GM18520 (cell line): ENCODE measurements at regions not wholly inside any gene's neighbourhood (a gene's known extent, or its start where the extent isn't known, plus 50 kb on each side); places are given as distances from the start of the nearest gene placed in this dataset.

Experiments
- ATAC-seq: cut with Tn5 transposase; IDR thresholded peaks from one replicate; pipeline ENCODE4 v1.9.1; 2021; ENCODE audit not compliant: unreplicated experiment

DNA sequence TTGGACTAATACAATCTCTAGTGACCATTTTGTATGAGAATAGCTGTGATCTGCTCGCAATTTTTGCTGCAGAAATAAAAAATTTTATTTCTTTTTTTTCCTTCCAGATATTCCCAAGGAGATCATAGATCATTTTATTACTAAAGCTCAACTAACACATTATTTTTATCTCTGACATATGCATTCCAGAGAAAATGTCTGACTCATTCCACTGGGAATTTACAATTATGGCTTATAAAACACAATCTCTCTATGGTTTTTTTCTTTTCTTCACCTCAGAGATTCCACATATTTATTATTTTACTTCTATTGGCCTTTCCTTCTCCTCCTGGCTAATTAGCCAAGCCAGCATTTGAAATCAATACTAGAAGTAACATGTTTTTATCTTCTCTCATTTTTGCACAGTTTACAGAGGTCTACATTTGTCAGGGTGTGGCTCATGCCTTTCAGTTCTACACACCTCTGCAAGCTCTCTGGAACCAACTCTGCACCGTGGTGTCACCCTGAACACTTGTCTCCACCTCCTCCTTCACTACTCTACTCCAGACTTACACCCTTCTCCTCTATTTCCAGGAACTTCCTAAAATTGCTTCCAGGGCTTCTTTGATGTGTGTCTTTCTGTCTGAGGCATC lies 59.8 kb upstream of the GPM6A start:
- ATAC-seq, result no peak

DNA sequence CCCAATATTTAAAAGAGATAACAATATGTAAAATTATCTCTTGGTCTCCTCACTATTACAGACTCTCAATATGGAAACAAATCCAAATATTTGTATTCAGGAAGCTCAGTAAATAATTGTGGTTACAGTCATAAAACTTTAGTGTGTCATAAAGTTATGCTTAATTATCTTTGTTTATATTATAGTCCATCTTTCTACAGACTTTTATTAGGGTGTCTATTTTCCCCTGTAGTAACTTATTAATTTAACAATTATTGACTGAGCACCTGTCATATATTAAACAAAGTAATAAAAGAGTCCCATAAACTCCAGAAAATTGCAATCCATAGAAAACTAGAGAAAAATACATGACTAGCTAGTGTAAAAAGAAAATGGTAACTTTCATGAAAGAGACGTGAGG lies 61.6 kb upstream of the GPM6A start:
- no peak for ATAC-seq

- no peak for ATAC-seq
These were observed 62.2 kb upstream of the GPM6A start for GRCh38 chr4:175874306-175874705.

DNA sequence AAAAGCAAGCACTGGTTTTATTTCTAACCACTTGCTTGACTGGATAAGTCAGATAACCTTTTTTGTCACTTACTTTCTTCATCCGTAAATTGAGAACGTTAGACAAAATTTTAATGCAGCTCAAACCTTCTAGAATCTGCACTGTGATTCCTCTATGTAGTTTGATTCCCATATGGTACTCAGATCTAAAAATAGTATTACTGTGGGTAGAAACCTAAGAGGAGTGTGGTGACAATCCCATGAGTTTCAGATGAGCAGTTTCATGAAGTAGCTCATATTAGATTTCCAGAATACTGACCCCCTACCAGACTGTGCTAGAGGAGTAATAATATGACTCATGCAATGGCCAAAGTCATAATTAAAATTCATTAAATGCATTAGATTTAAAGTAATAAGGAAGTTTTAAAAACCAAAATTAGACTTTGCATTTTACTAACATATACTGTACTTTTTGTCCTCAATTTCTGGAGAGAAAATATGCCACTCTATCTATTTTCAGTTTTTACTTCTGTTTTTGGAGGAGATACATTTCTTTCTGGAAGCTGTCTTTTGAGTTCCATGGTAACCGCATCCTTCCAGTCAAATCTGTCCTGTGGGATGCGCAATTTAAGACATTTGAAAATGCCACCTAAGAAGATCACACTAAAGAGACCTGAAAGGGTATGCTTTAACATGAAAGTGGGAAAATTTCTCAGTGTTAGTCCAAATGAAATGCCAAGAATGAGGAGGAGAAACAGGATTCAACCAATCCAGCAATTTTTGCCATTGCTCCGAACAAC lies 64.1 kb upstream of the GPM6A start:
- ATAC-seq, result no peak

- no peak for ATAC-seq
These were observed 70.8 kb upstream of the GPM6A start for GRCh38 chr4:175882891-175883290.

DNA sequence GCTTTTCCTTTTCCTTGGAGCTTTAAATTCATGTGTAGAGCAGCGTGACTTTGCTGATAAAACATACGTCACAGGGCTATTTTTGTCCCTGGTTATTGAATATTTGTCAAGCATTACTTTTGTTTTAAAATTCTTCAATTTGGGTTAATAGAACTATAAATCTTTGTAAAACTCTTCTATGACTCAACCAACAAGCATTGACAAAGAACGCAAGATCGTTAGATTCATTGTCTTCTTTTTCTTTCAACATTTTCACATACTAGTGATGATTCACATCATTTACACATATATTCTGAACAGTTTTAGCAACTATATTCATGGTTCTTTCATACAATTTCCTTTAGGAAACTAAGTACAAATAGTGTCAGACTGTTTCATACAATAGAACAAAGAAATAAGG lies 72.0 kb upstream of the GPM6A start:
- ATAC-seq, result no peak

GRCh38 chr4:175891231-175891630 lies 79.2 kb upstream of the GPM6A start:
- ATAC-seq, result no peak

DNA sequence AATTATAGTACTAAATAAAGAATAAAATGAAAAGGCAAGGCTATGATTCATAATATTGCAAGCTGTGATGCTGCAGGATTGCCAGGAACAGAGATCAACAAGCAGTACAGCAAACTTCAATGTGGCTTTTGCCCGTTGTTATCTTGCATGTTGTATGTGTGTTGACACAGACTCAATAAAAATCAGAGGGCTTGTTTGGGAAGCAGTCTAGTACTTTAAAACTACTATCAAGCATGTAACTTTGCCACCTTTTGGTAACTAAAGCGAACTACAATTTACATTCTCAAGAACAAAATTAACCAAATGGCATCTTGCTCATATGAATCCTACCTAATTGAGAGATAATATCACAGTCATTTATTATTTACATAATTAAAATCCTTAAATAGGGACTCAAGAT lies 79.8 kb upstream of the GPM6A start:
- ATAC-seq, result no peak

GRCh38 chr4:175905925-175906324 lies 93.9 kb upstream of the GPM6A start:
- ATAC-seq, result no peak

GRCh38 chr4:175906384-175906783 lies 94.3 kb upstream of the GPM6A start:
- ATAC-seq, result no peak

GRCh38 chr4:175910700-175911099 lies 98.6 kb upstream of the GPM6A start:
- no peak for ATAC-seq

DNA sequence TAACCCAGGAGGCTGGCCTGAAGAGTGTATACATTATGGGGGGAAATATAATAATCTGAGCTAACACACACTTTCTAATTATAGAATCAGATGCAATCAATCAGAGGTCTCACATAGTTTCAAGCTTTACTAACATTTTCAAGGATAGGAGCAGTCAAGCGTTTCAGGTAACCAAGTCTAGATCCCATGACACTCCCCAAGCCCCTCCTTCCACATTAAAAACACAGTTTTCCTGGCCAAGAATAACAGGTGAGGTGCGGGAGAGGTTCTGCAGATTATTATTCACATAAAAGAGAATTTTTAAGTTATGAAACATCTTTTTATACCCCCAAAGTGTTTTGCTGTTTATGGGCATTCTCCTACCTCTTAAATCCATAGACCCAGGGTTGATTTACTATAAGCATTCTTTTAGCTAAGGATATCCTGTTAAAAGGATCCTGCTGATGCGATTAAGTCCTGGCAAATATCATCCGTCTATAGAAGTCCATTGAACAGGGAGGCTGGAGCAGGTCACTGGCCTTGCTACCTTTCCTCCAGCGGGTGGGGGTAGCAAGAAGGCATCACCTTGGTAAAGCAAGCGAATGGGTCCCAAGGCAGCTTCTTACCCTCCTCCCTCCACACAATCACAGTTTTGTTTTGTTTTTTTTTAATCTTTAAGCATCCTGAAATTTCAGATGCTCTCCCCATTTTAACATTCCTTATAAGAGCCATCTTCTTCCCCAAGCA lies 104.7 kb upstream of the GPM6A start:
- no peak for ATAC-seq

DNA sequence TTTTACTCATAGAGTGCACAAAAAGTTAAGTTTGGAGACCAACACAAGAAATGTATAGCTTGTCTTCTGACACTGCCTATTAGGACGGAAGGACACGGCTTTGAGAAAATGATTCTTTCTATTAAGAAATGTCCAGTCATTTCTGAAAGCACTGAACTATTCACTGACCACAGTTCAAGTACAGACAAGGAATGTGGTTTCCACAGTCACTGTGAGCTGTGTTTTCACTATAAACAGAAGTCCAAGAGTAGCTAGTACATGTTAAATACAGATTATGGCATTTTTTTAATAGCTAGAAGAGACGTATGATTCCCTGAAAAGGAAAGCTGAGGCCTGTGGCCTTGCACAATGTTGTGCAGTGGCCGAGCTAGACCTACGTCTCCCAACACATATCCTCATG lies 115.1 kb upstream of the GPM6A start:
- ATAC-seq, result peak; percentile 71

DNA sequence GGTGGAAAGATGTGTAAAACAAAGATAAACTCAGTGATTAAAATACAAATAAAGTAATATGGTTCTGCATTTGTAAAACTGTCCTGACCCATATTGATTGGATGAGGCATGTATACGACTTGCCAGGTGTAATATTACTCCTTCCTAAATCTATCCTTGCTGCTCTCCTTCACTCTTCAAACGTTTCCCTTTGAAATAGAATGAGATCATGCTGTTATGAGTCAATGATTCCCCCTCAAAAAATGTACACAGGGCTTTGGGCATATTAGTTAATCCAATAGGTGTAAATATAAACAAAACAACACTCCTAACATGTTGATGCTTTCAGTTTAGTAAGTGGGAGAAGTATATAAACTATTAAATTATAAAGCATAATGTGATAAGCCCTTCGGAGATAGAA lies 117.4 kb upstream of the GPM6A start:
- no peak for ATAC-seq

DNA sequence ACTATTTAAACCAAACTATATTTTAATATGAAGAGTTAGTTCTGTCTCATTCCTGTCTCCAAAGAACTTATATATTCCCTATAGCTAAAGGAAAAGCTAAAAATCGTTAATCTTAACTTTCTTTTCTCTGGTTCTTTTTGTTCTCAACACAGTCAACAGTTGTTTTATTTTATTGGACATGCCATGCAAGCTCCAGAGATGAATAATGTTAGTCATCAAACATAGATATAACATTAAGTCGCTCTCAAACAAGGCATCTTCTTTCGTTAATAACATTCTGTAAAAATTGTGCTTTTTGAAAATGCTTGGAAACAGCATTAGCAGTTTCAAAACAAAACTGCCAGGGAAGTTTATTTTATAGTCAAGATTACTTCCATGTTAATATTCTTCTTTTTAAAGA lies 117.9 kb upstream of the GPM6A start:
- ATAC-seq, result no peak

DNA sequence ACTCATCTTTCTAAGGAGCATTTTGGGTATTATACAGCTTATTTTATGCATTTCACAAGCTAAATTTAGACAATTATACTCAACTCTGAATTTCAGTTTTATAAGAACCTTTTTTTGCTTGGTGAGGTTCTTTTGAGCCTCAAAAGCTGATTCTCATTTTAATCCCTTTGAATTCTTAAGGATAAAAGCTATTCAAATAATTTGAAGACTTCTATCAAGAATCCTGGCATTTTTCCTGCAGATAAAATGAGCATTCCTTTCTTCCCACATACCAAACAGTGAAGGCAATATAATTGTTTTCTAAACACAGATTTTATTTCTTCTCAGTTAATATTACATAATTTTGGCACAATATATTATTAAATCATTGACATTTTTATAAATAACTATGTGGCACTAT lies 118.4 kb upstream of the GPM6A start:
- ATAC-seq, result no peak

DNA sequence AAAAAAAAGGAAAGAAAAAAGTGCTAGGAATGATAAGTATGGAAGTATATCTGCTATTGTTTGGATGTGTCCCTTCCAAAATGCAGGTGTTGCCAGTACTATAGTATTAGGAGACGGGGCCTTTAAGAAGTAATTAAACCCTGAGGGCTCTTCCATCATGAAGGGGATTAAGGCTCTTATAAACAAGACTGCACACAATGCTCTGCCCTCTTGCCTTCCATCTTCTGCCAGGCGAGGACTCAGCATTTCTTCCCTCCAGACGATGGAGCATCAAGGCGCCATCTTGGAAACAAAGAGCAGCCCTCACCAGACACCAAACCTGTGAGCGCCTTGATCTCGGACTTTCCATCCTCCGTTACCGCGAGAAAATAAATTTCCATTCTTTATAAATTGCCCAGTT lies 120.1 kb upstream of the GPM6A start:
- ATAC-seq, result no peak

GRCh38 chr4:175934506-175934905 lies 122.4 kb upstream of the GPM6A start:
- ATAC-seq, result no peak

GRCh38 chr4:175935016-175935661 lies 123.1 kb upstream of the GPM6A start:
- ATAC-seq, result no peak

DNA sequence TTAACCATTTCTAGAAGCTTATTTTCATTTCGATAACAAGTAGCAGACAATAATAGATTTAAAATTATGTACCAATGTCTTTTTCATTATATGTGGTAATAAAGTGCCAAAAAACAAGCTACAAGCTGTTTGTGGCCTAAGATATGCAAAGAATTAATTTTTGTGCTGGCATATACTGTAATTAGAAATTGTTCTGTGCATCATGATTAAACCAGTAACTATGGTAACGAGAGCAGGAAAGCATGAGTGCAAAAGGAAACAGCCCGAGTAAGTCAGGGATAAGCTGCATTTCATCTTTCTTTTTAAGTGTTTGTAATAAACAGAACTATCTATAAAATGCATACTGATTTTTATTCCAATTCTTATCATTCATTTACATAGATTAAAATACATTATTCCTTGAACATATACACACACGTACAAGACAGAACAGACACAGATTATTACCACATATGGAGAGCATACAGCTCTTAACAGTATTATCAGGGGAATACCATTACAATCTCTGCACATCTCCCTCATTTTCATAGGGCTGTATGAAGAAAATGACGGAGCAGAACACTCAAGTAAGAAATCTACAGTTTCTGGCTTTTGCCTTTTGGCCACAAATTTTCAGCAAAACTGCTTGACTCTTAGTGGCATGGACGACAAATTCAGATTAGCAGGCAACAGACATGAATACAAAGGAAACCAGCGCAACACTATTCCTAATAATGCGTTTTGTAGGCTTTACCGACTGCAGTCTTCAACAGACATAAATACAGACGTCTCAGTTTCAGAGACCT lies 121.3 kb upstream of the WDR17 start:
- no peak for ATAC-seq
